Peyer's patch (tissue), 4 donors: ENCODE measurements at regions not wholly inside any gene's neighbourhood (a gene's known extent, or its start where the extent isn't known, plus 50 kb on each side); places are given as distances from the start of the nearest gene placed in this dataset.

Source experiments
- POLR2A ChIP-seq, 2 donors: fragments of 450-650 bp; IDR thresholded peaks; one replicate each; pipeline ENCODE4 v1.5.1; 2017; ENCODE audit warnings: antibody characterized with exemption in 2 of 2, mild to moderate bottlenecking in 2 of 2, moderate library complexity in 2 of 2
- TF ChIP-seq, protein P1 (sequence below), 6 experiments: fragments of 450-650 bp in 4 of 6; fragments of 200-600 bp in 2 of 6; sonication (generic) in 1 of 6; IDR thresholded peaks; one replicate each; pipeline ENCODE4 v1.5.1; 2017 to 2019; ENCODE audit warnings: antibody characterized with exemption in 6 of 6, mild to moderate bottlenecking in 3 of 6, moderate library complexity in 1 of 6

DNA sequence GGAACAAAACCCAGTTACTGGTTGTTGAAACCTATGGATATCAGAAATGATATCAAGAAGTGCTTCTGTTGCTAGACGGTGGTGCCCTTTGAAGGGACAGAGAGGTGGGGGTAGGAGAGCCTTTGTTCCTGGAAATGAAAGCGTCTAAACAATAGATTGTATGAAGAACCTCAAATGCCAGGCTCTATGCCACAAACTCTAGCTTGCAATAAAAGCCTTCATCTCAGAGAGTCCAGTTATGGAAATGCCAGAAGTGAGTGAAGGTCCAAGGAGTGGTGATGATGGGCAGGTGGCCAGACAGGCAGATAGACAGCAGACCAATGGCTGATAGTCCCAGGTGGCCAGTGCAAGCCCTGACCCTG, 414.1 kb upstream of the PROX1 start:
- no peak for TF ChIP-seq POLR2A (IDR thresholded peaks at IDR 0.05)
- TF ChIP-seq, protein P1, sequence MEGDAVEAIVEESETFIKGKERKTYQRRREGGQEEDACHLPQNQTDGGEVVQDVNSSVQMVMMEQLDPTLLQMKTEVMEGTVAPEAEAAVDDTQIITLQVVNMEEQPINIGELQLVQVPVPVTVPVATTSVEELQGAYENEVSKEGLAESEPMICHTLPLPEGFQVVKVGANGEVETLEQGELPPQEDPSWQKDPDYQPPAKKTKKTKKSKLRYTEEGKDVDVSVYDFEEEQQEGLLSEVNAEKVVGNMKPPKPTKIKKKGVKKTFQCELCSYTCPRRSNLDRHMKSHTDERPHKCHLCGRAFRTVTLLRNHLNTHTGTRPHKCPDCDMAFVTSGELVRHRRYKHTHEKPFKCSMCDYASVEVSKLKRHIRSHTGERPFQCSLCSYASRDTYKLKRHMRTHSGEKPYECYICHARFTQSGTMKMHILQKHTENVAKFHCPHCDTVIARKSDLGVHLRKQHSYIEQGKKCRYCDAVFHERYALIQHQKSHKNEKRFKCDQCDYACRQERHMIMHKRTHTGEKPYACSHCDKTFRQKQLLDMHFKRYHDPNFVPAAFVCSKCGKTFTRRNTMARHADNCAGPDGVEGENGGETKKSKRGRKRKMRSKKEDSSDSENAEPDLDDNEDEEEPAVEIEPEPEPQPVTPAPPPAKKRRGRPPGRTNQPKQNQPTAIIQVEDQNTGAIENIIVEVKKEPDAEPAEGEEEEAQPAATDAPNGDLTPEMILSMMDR (IDR thresholded peaks at IDR 0.05) = no peak
